Cerebellar cortex (tissue), 1 donor: ENCODE measurements at regions not wholly inside any gene's neighbourhood (a gene's known extent, or its start where the extent isn't known, plus 50 kb on each side); places are given as distances from the start of the nearest gene placed in this dataset.

Source experiments
- DNase-seq: peaks from one replicate; pipeline ENCODE4 v3.0.0-alpha.2; 2015; ENCODE audit warnings: low spot score

DNA sequence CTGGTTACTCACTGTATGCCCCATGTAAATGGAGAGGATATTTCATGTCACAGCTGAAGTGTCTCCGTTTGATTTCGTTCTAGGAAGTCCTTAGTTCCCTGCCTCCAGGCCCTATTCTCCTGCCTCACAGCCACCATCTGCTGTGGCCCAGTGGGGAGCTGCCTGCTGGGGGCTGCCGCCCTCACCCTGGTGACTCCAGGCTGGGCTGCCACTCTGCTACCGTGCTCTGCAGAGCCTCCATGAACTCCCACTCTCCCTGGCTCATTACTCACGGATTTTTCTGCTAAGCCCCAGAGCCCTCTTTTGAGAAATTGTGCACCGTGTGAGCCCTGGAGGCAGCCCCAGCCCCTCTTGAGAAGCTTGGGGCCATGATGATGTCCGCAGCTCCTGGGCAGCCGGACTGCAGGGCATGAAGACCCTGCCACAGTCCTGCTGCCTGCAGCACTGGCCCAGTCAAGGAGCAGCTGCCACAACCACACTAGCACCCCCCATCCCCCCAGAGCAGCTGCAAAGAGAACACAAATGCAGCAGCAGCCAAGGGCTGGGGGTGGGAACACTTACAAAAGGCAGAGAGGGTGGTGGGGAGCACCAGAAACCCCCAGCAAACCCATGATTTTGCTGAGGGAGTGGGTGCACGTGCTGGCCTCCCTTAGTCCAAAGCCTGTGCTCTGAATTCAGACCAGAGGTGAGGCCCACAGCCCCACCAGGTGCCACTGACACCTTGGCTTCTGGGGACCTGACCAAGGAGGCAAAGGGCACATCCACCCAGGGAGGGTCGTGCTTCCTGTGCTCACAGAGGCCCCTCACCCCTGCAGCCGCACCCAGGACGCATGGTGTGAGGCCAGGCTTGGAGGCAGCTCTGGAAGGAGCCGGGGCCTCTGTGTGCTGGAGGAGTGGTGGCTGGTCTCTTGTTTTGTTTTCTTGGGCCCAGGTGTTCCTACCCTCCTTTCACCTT lies 270.2 kb upstream of the RAB6C start:
- DNase-seq, result no peak

DNA sequence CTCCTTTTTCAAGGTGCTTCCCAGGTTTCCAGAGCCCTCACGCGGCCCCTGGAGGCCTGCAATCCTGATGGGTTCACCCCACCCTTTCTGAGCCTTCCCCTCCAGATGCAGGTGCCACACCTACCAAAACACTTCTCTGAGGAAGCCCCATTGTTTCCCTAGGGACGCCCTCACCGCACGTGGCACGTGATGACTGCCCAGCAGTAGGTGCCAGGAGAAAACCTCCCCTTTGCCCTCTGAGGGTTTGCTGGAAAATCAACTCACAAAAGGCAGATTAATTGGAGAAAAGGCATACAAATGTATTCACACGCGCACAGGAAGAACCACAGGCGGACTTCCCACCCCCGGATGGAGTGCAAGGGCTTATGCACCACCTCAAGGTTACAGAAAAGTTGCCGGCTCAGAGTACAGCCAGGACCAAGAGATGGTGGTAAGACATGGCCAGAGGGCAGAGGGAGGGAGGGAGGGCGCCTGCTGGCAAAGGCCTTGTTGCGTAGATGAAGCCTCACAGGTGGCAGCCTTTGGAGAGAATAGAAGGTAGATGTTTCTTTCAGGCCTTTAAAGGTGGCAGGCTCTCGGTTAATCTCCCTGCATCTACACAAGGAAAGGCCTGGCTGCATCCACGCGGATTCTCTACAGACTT lies 269.4 kb upstream of the RAB6C start:
- DNase-seq, result no peak

- DNase-seq, result no peak
These were observed 268.6 kb upstream of the RAB6C start for GRCh38 chr2:129710670-129711495.

GRCh38 chr2:129711816-129712675 lies 267.4 kb upstream of the RAB6C start:
- no peak for DNase-seq

GRCh38 chr2:129712676-129712985 lies 266.8 kb upstream of the RAB6C start:
- DNase-seq, result no peak

DNA sequence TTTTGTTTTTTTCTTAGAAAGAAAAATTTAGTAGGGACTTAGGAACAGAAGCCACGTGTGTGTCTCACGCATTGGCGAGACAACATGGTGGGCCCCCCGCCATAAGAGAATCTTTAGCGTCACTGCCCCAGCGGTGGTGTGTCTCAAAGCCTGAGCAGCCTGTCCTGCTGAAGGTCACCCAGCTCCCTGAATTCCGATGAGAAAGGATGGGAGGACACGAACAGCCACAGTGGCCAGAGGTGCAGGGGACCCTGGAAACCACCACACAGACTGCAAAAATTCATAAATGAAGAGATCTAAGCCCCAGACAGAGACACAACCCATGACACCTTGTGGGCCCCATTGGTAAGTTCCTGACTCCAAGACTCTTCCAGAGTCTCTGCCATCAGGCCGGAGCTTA lies 266.1 kb upstream of the RAB6C start:
- no peak for DNase-seq

DNA sequence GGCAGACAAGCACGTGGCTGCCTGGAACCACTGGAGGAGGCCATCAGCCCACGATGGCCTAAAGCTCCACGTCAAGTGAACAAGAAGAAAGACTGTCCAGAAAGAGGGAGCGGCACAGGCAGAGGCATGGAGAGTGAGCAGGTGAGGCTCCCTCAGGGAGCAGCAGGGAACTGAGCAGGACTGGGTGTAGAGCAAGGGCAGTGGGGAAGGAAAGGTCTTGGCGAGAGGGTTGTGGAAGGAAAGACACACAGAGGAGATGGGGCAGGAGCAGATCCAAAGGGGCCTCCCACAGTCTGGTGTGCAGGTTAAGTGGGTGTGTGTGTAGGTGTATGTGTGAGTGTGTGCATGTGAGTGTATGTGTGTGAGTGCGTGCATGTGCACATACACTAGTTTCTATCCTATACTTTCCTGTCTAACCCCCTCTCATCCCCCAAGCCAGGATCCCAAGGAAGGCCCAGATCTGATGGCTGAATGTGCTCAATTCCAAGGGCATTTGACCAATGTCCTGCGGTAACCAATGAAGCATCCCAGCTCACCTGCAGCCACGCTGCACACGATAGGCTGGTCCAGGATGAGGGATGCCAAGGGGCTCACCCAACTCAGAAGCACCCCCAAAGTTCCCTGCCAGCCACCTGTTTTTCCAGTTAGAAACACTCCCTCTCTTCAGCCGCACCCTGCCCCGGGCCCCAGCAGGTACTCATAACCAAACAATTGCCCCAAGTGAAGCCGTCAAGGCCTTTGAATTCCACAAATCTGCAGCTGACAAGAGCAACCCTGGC lies 262.5 kb upstream of the RAB6C start:
- DNase-seq, result no peak

DNA sequence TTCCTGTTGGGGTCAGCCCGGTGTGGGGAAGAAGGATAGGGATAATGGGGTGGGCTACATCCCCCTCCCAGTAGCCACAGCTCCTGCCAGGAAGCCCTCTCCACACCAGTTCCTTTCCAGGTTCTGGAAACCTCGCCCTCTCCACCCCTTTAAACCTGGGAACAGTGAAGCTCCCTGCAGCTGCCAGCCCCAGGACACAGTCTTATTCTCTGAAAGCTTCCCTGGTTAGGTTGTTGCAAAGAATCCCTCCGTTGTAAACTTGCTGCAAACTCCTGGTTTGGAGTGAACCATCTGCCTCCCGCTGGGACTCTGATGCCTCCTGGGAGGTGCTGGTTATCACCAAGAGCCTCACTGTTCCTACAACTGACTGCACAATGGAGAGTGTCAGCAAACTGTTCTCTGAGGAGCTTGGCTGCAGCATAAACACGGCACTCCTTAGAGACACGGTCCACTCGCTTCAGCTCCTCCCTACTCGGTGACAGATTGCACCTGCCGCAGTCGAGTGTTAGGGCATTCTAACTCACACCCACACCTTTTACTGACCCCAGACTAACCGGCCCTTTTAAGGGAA lies 261.8 kb upstream of the RAB6C start:
- no peak for DNase-seq

DNA sequence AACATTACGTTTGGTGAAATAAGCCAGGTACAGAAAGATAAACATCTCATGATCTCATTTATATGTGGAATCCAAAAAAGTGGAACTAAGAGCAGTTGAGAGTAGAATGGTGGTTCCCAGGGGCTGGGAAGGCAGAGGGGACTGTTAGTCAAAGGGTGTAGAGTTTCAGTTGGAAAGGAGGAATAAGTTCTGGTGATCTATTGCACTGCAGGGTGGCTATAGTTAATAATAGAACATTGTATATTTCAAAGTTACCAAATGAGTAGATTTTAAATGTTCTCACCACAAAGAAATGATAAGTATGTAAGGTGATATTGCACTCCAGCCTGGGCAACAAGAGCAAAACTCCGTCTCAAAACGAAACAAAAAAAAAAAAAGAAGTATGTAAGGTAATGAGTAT lies 260.1 kb upstream of the RAB6C start:
- no peak for DNase-seq

DNA sequence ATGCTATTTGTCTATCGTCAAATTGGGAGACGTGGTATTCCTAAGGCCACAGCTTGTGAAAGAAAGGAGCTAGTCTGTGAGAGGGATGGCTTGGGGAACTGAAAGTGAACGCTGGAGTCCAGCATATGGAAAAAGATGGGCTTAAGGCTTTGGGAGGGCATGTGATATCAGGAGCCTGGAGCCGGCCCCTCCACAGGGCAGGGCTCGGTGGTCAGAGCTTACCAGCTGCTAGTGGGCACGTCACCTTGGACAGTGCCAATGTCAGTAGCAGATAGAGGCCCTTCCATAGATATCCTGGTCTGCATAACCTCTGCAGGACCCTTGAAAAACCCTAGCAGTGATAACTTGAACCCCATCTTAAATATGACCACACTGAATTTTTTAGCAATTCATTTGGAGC lies 259.1 kb upstream of the RAB6C start:
- DNase-seq, result no peak

DNA sequence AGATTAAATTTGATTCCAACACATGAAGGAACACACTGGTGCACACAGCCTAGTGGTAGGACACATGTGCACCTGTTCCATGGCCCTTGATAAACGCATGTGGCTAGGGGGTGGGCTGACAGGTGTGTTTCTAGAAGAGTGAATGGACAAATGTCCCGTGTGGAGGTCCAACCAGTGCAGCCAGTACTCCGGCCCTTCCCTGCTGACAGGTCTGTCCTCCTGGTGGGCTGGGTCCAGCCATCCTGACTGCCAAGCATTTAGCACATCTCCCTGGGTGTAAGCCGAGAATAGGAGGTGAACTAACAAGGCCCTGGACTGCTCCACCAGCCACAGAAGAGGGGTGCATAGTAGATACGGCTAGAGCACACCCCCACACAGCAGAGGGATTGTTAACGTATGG lies 258.7 kb upstream of the RAB6C start:
- no peak for DNase-seq

GRCh38 chr2:129721236-129721635 lies 258.2 kb upstream of the RAB6C start:
- DNase-seq, result no peak

DNA sequence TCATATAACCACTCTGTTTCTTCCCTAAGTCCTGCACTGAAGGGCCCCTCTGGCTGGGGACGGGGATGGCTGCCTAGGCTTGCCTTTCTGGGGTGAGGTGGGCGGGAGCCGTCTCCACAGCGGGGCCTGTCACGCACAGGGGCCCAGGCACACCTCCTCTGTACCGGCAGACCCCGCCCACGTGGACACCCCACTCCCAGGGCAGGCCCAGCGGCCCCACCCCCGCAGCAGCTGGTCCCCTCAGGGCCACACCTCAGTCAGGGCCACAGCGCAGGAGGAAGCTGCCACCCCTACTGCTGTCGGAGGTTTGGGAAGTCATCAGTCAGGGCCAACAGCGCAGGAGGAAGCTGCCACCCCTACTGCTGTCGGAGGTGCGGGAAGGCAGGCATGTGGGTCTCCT lies 257.6 kb upstream of the RAB6C start:
- no peak for DNase-seq

GRCh38 chr2:129722306-129723019 lies 257.0 kb upstream of the RAB6C start:
- DNase-seq, result no peak

DNA sequence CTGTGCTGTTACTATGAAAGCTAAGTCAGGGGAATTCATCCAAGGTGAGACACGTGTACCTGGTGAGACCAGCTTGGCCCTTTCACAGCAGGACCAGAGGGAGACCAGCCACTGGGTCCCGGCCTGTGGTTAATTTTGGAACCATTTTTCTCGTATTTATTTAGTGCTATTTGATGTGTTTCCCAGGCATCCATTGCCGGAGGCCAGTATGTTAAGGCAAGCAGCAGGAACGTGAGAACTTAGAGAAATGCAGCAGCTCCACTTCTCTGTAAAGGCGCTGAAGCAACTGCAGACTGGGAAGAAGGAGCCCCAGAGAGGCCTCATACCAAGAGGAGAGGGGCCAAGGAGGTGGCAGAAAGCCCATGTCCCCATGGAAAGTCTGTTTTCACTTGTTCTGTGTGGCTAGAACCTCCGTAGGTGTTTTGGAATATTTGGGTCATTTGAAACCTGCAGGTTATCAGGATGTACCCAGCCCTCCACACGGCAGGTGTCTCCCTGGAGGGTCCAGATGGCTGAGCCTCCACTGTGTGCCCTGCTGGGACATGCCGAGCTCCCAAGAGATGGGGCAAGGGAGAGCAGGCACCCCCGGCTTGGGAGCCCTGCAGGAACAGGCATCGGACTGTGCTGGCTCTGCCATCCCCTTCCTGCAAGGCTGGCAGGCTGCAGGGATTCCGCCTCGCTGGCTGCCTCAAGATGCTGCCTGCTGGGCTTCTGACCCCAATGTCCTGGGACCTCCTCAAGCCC lies 256.0 kb upstream of the RAB6C start:
- no peak for DNase-seq

DNA sequence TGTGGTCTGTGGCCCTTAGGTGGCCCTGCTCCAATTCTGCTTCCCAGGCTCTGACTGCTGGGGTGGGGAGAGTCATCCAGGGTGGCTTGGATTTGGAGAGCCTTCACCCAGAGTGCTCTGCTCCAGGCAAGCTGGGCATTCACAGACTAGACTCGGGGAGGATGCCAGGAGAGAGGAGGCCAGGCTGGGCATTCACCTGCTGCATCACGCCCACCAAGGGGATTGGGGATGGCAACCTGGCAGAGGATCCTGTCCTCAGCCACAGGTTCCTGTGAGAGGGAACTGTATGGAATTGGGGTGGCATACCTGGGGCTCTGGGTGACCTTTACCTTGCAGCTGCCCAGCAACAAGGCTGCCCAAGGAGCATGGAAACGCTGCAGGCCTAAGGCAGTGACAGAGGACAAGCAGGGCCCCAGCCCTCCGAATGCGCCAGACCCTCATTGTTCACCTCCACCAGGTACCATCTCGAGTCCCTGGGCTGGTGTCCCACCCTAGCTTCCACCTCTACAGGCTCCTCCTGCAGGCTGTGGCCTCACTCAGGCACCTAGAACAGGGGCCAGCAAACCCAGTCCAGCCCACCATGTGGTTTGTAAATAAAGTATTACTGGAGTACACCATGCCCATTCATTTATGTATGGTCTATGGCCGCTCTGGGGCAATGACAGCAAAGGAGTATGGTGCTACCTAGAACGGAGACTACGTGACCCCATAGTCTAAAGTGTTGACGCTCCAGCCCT lies 255.3 kb upstream of the RAB6C start:
- no peak for DNase-seq

- DNase-seq, result no peak
These were observed 253.2 kb upstream of the RAB6C start for GRCh38 chr2:129726216-129726615.

GRCh38 chr2:129727286-129727685 lies 252.2 kb upstream of the RAB6C start:
- no peak for DNase-seq
